LNCaP clone FGC (cell line): ENCODE measurements at regions not wholly inside any gene's neighbourhood (a gene's known extent, or its start where the extent isn't known, plus 50 kb on each side); places are given as distances from the start of the nearest gene placed in this dataset.

Experiments
- DNase-seq: peaks from one replicate; pipeline ENCODE4 v3.0.0-alpha.2; 2011; ENCODE audit warnings: low read depth
- H3K4me3 ChIP-seq: 2 replicates; pipeline ENCODE4 v1.5.1; 2011; ENCODE audit warnings: mild to moderate bottlenecking, low read depth, low read length, control low read depth
- TF ChIP-seq, protein P1 (sequence below): IDR thresholded peaks from 2 replicates; pipeline ENCODE4 v1.5.1; 2012; ENCODE audit warnings: mild to moderate bottlenecking; ENCODE audit not compliant: control insufficient read depth, insufficient read depth; ENCODE audit errors: extremely low read depth

GRCh38 chr17:45705123-45706009 lies 78.8 kb upstream of the CRHR1 start:
- H3K4me3 ChIP-seq, result no peak overlapping the region
- no peak for DNase-seq
- TF ChIP-seq, protein P1, sequence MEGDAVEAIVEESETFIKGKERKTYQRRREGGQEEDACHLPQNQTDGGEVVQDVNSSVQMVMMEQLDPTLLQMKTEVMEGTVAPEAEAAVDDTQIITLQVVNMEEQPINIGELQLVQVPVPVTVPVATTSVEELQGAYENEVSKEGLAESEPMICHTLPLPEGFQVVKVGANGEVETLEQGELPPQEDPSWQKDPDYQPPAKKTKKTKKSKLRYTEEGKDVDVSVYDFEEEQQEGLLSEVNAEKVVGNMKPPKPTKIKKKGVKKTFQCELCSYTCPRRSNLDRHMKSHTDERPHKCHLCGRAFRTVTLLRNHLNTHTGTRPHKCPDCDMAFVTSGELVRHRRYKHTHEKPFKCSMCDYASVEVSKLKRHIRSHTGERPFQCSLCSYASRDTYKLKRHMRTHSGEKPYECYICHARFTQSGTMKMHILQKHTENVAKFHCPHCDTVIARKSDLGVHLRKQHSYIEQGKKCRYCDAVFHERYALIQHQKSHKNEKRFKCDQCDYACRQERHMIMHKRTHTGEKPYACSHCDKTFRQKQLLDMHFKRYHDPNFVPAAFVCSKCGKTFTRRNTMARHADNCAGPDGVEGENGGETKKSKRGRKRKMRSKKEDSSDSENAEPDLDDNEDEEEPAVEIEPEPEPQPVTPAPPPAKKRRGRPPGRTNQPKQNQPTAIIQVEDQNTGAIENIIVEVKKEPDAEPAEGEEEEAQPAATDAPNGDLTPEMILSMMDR, result no peak

DNA sequence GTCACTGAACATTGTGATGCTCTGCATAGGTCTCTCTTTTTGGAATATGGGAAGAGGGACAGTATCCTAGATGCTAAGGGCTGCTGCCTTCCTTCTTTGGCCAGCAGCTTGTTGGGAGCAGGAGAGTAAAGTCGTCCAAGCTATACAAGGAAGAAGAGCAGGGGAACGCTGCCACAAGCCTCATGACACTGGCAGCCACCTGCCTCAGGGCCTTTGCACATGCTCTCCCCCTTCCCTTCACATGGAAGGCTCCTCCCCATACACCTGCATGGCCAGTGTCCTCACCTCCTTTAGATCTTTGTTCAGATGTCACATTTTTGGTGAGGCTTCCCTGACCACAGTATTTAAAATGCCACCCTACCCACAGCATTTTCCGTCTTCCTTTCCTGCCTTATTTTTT lies 78.1 kb upstream of the CRHR1 start:
- DNase-seq, result no peak
- no peak overlapping the region for H3K4me3 ChIP-seq
- TF ChIP-seq, protein P1, result no peak

DNA sequence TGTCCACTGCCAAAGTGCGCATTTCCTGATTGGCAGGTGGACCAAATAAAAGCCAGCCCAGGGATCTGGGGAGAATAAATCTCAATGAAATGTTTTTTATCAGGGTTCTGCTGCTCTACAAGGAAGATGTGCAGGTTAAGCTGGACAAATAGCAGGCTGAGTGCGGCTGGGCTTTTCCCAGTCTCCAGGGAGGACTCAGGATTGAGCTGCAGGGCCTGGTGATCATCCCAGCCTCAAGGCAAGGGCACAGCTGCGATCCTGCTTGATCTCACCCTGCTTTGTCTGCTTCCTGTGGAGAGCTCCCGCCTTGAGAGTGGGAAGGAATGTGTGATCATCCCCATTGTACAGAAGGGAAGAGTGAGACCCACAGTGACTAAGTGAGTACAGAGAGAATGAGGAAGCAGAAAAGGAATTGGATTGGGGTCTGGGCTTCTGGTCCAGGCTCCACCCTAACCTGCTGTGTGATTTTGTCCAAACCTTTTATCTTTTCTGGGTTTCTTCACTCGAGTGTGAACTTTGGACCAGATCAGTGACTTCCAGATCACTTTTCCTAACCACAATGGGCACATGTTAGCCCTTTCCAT lies 75.3 kb upstream of the CRHR1 start:
- no peak overlapping the region for H3K4me3 ChIP-seq
- TF ChIP-seq, protein P1, result no peak
- no peak for DNase-seq

DNA sequence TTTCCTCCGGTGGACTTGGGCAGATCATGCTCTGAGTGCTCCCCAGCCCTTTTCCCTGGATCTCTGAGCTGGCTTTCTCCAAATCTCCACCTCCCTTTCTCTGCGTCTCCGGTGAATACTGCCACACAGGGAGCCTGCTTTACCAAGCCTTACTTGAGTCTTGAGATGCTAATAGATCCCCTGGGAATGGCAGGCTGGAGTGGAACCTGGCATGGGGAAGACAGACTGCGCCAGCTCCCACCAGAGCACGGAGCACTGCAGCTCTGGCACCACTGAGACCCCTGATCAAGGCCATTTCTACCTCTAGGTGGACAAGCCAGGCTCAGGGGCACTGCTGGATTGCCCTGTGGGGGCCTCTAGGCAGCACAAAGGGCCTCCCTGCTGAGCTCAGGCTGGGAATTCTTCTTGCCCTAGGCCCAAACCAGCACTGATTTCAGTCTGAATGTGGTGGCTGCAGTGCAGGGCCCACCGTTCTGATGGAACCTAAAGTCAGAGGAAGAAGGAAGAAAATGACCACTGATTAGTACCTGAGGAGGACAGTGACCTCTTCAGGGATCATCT lies 74.3 kb upstream of the CRHR1 start:
- TF ChIP-seq, protein P1, result no peak
- no peak for DNase-seq
- no peak overlapping the region for H3K4me3 ChIP-seq

DNA sequence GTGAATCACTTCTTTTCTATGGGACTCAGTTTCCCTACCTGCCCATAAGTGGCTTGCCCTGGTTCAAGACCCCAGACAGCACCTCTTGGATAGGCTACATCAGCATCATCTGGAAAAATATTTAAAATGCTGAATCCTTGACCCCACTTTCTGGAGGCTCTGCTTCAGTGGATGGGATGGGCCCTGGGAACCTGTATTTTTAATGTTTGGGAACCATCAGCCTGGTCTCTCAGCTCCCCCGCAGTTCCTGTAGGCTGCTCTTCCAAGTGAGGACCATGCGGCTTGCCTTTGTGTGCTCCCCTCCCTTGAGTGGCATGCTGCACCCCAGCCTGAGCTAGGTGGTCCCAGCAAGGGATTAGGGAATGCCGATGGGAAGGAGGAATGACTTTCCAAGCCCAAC lies 68.3 kb upstream of the CRHR1 start:
- TF ChIP-seq, protein P1, result no peak
- DNase-seq, result no peak
- no peak overlapping the region for H3K4me3 ChIP-seq

DNA sequence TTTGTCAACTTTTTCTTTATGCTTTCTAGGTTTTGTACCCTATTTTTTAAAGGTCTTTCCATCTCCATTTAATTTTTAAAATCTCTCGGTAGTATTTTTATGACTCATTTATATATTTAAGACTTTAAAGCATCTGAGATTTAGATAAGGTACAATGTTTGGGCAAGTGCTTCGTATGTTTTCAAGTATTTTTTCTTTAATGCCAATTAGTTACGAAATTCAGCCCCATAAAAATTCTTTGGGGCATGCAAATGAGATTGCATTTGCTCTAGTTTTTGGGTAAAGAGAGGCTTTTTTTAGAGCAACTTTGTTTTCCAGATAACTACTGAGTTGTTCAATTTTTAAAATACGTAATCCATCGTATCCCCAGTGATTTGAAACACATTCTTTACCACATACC lies 65.3 kb upstream of the CRHR1 start:
- no peak for DNase-seq
- no peak overlapping the region for H3K4me3 ChIP-seq
- TF ChIP-seq, protein P1, result no peak
